HepG2 (cell line): ENCODE measurements at regions not wholly inside any gene's neighbourhood (a gene's known extent, or its start where the extent isn't known, plus 50 kb on each side); places are given as distances from the start of the nearest gene placed in this dataset.

Source experiments
- ATAC-seq: fragments of 200-7000 bp; cut with Tn5 transposase; 3 replicates; pipeline ENCODE4 v1.9.1; 2020; ENCODE audit warnings: mild to moderate bottlenecking, moderate library complexity
- BruUV-seq: library from RNA; stranded (reverse); fragments of 400-500 nt; replicated peaks from 2 replicates; lab custom pipeline; 2021; lab: Mats Ljungman, UMichigan
- CTCF ChIA-PET: fragments of 300-600 bp; formaldehyde crosslinking; extraction: SDS; loops from one replicate; lab custom pipeline; 2021; ENCODE audit warnings: low total read pairs, inconsistent platforms, low intra/inter-chr PET ratio; lab: Yijun Ruan, JAX
- POLR2A ChIA-PET: fragments of 350-600 bp; sonication (Branson Sonifier 250); formaldehyde crosslinking; loops from one replicate; lab custom pipeline; 2020; ENCODE audit warnings: antibody characterized with exemption, inconsistent platforms; lab: Yijun Ruan, JAX
- DNase-seq: peaks from one replicate; pipeline ENCODE4 v3.0.0-alpha.2; 2015; ENCODE audit warnings: low spot score
- FAIRE-seq: peaks from 3 replicates; lab custom pipeline; 2011; peaks lifted over from hg19 to GRCh38; lab: Jason Lieb, UNC
- H2AFZ ChIP-seq: one replicate; pipeline ENCODE4 v1.6.1; 2011; ENCODE audit warnings: low read length, inconsistent platforms
- H3K27ac ChIP-seq: fragments of 300-600 bp; 3 replicates; pipeline ENCODE4 v1.8.0; 2011; ENCODE audit warnings: mixed run types, mild to moderate bottlenecking, mixed read lengths, low read length, inconsistent platforms; ENCODE audit not compliant: insufficient read depth; ENCODE audit errors: extremely low read length
- H3K27me3 ChIP-seq, 2 experiments: fragments of 200-600 bp in 1 of 2; 2 replicates in 1 of 2; 3 replicates in 1 of 2; pipeline versions ENCODE4 v1.6.0 to v1.8.0; 2011; ENCODE audit warnings: low read length in 2 of 2, mild to moderate bottlenecking in 2 of 2, moderate library complexity in 2 of 2, inconsistent platforms in 1 of 2; ENCODE audit not compliant: insufficient read depth in 2 of 2, control insufficient read depth in 1 of 2
- H3K36me3 ChIP-seq, 2 experiments: fragments of 200-600 bp in 1 of 2; replicated peaks in 1 of 2; 2 replicates in 1 of 2; 3 replicates in 1 of 2; pipeline versions ENCODE4 v1.5.1 to v1.8.0; 2011; ENCODE audit warnings: low read length in 2 of 2, inconsistent platforms in 1 of 2; ENCODE audit not compliant: insufficient read depth in 2 of 2, control insufficient read depth in 1 of 2
- H3K4me1 ChIP-seq: 2 replicates; pipeline ENCODE4 v1.5.1; 2012; ENCODE audit warnings: low read length, inconsistent platforms; ENCODE audit not compliant: insufficient read depth
- H3K4me2 ChIP-seq: 2 replicates; pipeline ENCODE4 v1.6.0; 2011; ENCODE audit warnings: low read depth, low read length, inconsistent platforms
- H3K4me3 ChIP-seq, 3 experiments: fragments of 200-600 bp in 1 of 3; sonication (generic), shearing (Covaris generic) in 1 of 3; replicated peaks in 1 of 3; 2 replicates each; pipeline ENCODE4 v1.5.1; 2011 to 2016; ENCODE audit warnings: low read length in 3 of 3, inconsistent platforms in 2 of 3, low read depth in 2 of 3, mild to moderate bottlenecking in 2 of 3, control low read depth in 1 of 3, mixed read lengths in 1 of 3; ENCODE audit not compliant: insufficient read depth in 1 of 3
- H3K79me2 ChIP-seq: one replicate; pipeline ENCODE4 v1.6.1; 2011; ENCODE audit warnings: low read length, inconsistent platforms; ENCODE audit not compliant: insufficient read depth
- H3K9ac ChIP-seq: 2 replicates; pipeline ENCODE4 v1.6.0; 2011; ENCODE audit warnings: mild to moderate bottlenecking, low read depth, low read length, inconsistent platforms; ENCODE audit not compliant: insufficient read depth
- H3K9me3 ChIP-seq: 2 replicates; pipeline ENCODE4 v1.5.1; 2012; ENCODE audit warnings: mild to moderate bottlenecking, low read length
- H4K20me1 ChIP-seq: 2 replicates; pipeline ENCODE4 v1.6.0; 2011; ENCODE audit warnings: inconsistent platforms, mild to moderate bottlenecking, low read length, moderate library complexity; ENCODE audit not compliant: insufficient read depth
- CREB1 ChIP-seq, 2 experiments: fragments of 450-650 bp in 1 of 2; IDR thresholded peaks; 2 replicates each; pipeline ENCODE4 v1.6.1; 2016 to 2017; ENCODE audit warnings: control low read depth in 1 of 2, mild to moderate bottlenecking in 1 of 2, missing compliant biosample characterization in 1 of 2, missing genetic modification characterization in 1 of 2
- CTCF ChIP-seq: sonication (generic); formaldehyde crosslinking; IDR thresholded peaks from 2 replicates; pipeline ENCODE4 v1.5.0; 2020; ENCODE audit warnings: mild to moderate bottlenecking, missing genetic modification reagents, moderate library complexity
- HMGA1 ChIP-seq: sonication (generic); formaldehyde crosslinking; conservative IDR thresholded peaks from 2 replicates; pipeline ENCODE4 v1.4.0; 2020; ENCODE audit warnings: missing genetic modification reagents
- MATR3 ChIP-seq: sonication (generic); formaldehyde crosslinking; IDR thresholded peaks from 2 replicates; pipeline ENCODE4 v1.4.0; 2020; ENCODE audit warnings: missing genetic modification reagents
- NFE2L1 ChIP-seq: sonication (generic); formaldehyde crosslinking; IDR thresholded peaks from 2 replicates; pipeline ENCODE4 v1.4.0; 2020; ENCODE audit warnings: missing genetic modification reagents, mild to moderate bottlenecking, borderline replicate concordance
- ONECUT2 ChIP-seq: sonication (generic); formaldehyde crosslinking; IDR thresholded peaks from 2 replicates; pipeline ENCODE4 v1.4.0; 2020; ENCODE audit warnings: missing genetic modification reagents
- SKI ChIP-seq: fragments of 450-650 bp; IDR thresholded peaks from one replicate; pipeline ENCODE4 v1.6.1; 2018; ENCODE audit warnings: mild to moderate bottlenecking; ENCODE audit not compliant: partially characterized antibody
- SMC3 ChIP-seq: IDR thresholded peaks from 2 replicates; pipeline ENCODE4 v1.6.1; 2011; ENCODE audit warnings: low read length, improper control_type of control experiment
- STAG1 ChIP-seq: sonication (generic); formaldehyde crosslinking; IDR thresholded peaks from 2 replicates; pipeline ENCODE4 v1.4.0; 2020; ENCODE audit warnings: missing genetic modification reagents
- TFDP2 ChIP-seq: sonication (generic); formaldehyde crosslinking; IDR thresholded peaks from 2 replicates; pipeline ENCODE4 v1.4.0; 2020; ENCODE audit warnings: missing genetic modification reagents
- ZNF274 ChIP-seq: sonication (generic); formaldehyde crosslinking; IDR thresholded peaks from 2 replicates; pipeline ENCODE4 v1.5.1; 2020; ENCODE audit warnings: mild to moderate bottlenecking, missing genetic modification reagents
- ZNF367 ChIP-seq: sonication (generic); formaldehyde crosslinking; IDR thresholded peaks from 2 replicates; pipeline ENCODE4 v1.4.0; 2020; ENCODE audit warnings: missing genetic modification reagents, borderline replicate concordance
- ZNF530 ChIP-seq: sonication (generic); formaldehyde crosslinking; IDR thresholded peaks from 2 replicates; pipeline ENCODE4 v1.5.0; 2020; ENCODE audit warnings: low read depth, mild to moderate bottlenecking, missing genetic modification reagents
- ZNF800 ChIP-seq: sonication (generic); formaldehyde crosslinking; IDR thresholded peaks from 2 replicates; pipeline ENCODE4 v1.4.0; 2020; ENCODE audit warnings: missing genetic modification reagents
- WGBS: methylation state at CpG from one replicate; pipeline ENCODE4 v1.1.6; 2017; ENCODE audit warnings: low lambda C conversion rate; 5-methylcytosine and 5-hydroxymethylcytosine counted together
- in situ Hi-C: cut with HindIII; loops from 2 replicates; pipeline ENCODE4 v1.10.0; 2017; ENCODE audit warnings: low pct_unique_long_range_greater_than_20kb; ENCODE audit not compliant: extremely low pct_ligation_motif_present
- intact Hi-C: fragments of 100-400 bp; cut with micrococcal nuclease; formaldehyde crosslinking; loops from one replicate; pipeline ENCODE4 v1.10.0; 2022; ENCODE audit not compliant: unreplicated experiment

- ATAC-seq = peak; percentile 89
- DNase-seq = peak; percentile 52
- peak; percentile 59 for TF ChIP-seq STAG1 (CRISPR knock-in tag)
- TF ChIP-seq CTCF = peak; percentile 67
- peak; percentile 37; the same call in 1 of the 2 replicates for TF ChIP-seq SMC3
- TF ChIP-seq CREB1 (IDR thresholded peaks at IDR 0.05) = peak; percentile 67
- no peak for TF ChIP-seq CREB1 (CRISPR knock-in tag; IDR thresholded peaks at IDR 0.05)
- peak; percentile 54; the same call in 1 of the 2 replicates for TF ChIP-seq ONECUT2 (CRISPR knock-in tag)
- no peak for TF ChIP-seq MATR3
- in situ Hi-C loops = loop anchor here (10.0 kb wide), 2 partner anchors 159 to 319 kb away; no protein-coding TSS in a partner anchor
- WGBS = under 1% methylated on average over 4 of the region's 4 CpGs
- H3K4me3 ChIP-seq = no peak overlapping the region
- no peak overlapping the region for H3K27ac ChIP-seq
- H3K79me2 ChIP-seq = no peaks in the 10 kb centered on the region
- no peaks in the 10 kb centered on the region for H3K9me3 ChIP-seq
- H3K9ac ChIP-seq = no peak overlapping the region
- H3K4me1 ChIP-seq = no peaks in the 10 kb centered on the region
- H4K20me1 ChIP-seq = no peaks in the 10 kb centered on the region
- intact Hi-C loops = loop anchor here (1.0 kb wide), 2 partner anchors 155 to 322 kb away; no protein-coding TSS in a partner anchor
- peak; percentile 4 for FAIRE-seq
- no peak overlapping the region for H2AFZ ChIP-seq
- H3K27me3 ChIP-seq = no peaks in the 10 kb centered on the region
- no peak overlapping the region for H3K4me2 ChIP-seq
- no TSS peak for BruUV-seq
- CTCF ChIA-PET = interaction anchor here (1.0 to 2.4 kb wide), 2 partner anchors 156 to 322 kb away, joined by 4 to 8 read pairs; no protein-coding TSS in a partner anchor
- H3K36me3 ChIP-seq = no peaks in the 10 kb centered on the region
- POLR2A ChIA-PET = no interaction called here
Observed at GRCh38 chr2:196453613-196454047, 185.9 kb upstream of the CCDC150 start.

- no peaks in the 10 kb centered on the region for H3K27me3 ChIP-seq
- intact Hi-C loops = no loop called here
- no peak overlapping the region for H2AFZ ChIP-seq
- H3K4me2 ChIP-seq = no peak overlapping the region
- H3K4me3 ChIP-seq = no peak overlapping the region
- no peaks in the 10 kb centered on the region for H3K9me3 ChIP-seq
- WGBS = 16% methylated on average over 1 of the region's 1 CpG
- no peaks in the 10 kb centered on the region for H4K20me1 ChIP-seq
- in situ Hi-C loops = loop anchor here (10.0 kb wide), 2 partner anchors 160 to 320 kb away; no protein-coding TSS in a partner anchor
- H3K27ac ChIP-seq = no peak overlapping the region
- ChIA-PET POLR2A (no interaction called here), CTCF (interaction anchor here (2.4 kb wide), 1 partner anchor 323 kb away, joined by 8 read pairs; no protein-coding TSS in a partner anchor)
- no peaks in the 10 kb centered on the region for H3K36me3 ChIP-seq
- no peak for FAIRE-seq
- H3K9ac ChIP-seq = no peak overlapping the region
- no peak for DNase-seq
- H3K4me1 ChIP-seq = no peaks in the 10 kb centered on the region
- no TSS peak for BruUV-seq
- no peak for ATAC-seq
- H3K79me2 ChIP-seq = no peaks in the 10 kb centered on the region
- TF ChIP-seq ZNF367 (CRISPR knock-in tag) = no peak
- TF ChIP-seq SKI = no peak
- TF ChIP-seq ZNF274 (CRISPR knock-in tag) = no peak
- no peak for TF ChIP-seq NFE2L1 (CRISPR knock-in tag)
- no peak for TF ChIP-seq ZNF800
- TF ChIP-seq TFDP2 = no peak
- no peak for TF ChIP-seq HMGA1 (CRISPR knock-in tag)
- TF ChIP-seq ZNF530 (CRISPR knock-in tag) = no peak
Observed at GRCh38 chr2:196454492-196454891, 185.0 kb upstream of the CCDC150 start.
